Endothelial cell of hepatic sinusoid (primary cell): ENCODE measurements at regions not wholly inside any gene's neighbourhood (a gene's known extent, or its start where the extent isn't known, plus 50 kb on each side); places are given as distances from the start of the nearest gene placed in this dataset.
"Not testable (repeated sequence)": the region's sequence is repeated elsewhere in the genome, so short reads cannot be mapped to it uniquely, and the experiment has no call there.

Experiments used
- in situ Hi-C: cut with HindIII; loops from 2 replicates; pipeline ENCODE4 v1.10.0; 2017; ENCODE audit warnings: low sequenced_read_pairs

DNA sequence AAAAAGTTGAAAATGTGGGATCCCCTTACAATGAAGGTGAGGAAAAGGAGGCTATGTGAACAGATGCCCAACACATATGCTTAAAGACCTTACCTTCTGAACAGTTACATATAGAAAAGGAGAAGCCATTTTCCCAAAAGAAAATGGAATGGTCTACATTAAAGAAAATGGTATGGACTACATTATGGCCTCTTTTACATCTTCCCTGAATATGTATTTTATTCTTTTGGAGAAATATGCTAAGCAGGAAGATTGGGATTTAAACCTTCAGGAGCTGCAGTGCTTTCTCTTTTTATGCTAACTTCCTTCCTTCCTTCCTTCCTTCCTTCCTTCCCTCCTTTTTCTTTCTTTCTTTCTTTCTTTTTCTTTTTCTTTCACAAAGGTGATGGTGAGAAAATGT, 155.4 kb downstream of the SEC23IP start:
- in situ Hi-C loops, result no loop called here

DNA sequence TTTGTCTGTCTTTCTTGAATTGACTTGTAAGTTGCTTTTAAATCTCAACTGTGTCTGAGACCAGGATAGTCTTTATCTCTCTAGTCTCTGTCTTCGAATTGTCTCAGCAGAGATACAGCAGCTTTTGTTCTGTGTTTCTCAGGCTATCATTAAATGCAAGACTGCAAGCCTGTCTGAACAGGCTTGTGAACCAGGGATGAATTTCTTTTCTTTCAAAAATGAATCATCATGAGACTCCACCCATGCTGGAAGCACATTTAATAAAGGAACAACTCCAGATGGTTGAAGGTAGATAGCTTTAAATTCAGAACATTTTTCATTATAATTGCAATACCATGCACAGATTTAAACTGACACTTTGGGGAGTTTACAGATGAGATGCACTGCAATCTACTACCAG, 155.9 kb downstream of the SEC23IP start:
- in situ Hi-C loops, result no loop called here

DNA sequence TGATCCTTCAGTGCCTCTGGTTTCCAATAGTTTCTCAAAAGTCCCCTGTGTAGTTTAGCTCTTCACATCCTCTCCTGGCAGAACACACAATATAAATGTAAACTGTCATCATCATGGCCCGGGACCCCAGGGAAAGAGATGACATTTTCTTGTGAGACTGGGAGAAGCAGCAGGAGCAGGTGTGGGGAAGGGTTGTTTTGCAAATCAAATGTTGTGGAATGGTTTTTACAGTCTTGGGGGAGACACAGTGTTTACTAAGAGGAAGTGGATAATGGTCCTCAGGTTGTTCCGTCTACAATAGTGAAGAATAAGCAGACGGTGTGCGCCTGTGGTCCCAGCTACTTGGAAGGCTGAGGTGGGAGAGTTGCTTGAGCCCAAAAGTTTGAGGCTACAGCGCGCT, 159.1 kb downstream of the SEC23IP start:
- in situ Hi-C loops, result no loop called here

DNA sequence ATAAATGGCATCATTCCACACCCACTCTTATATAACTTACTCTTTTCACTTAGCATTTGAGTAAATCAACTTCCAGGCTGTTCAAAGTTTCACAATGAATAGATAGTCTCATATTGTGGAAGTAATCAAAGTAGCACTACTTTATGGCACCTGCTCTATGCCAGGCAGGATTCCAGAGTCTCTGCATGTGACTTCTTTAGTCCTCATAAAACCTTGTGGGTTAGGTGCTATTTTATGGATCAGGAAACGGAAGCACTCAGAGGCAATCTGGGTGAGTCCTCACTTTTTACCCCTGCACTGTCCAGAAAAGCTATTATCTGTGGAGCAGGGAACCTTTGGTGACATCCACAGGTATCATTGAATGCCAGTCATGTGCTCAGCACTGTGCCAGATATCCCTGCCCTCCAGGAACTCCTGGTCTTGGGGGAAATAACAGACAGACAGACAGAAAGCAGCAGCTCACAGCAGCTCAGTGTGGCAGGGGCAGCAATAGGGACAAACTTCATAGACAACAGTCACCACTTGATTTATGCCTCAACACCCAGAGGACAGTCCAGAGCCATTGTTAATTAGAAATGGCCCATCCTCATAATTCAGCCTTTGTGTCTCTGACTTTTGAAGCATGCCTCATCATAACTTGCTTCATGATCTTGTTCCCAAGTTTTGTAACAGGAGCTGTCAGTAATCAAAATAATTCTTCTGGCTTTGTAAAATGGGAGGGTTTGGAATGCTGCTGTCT, 160.6 kb downstream of the SEC23IP start:
- in situ Hi-C loops, result no loop called here

DNA sequence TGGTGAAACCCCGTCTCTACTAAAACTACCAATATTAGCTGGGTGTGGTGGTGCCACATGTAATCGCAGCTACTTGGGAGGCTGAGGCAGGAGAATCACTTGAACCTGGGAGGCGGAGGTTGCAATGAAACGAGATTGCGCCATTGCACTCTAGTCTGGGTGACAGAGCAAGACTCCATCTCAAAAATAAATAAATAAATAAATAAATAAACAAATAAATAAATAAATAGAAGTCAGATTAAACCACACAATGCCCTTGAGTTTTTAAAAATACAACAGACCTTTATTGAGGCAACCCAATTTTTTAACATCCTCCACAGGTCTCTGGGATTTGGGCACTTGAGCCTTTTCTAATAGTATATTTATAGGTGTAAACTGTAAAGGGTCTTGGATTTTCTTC, 167.3 kb downstream of the SEC23IP start:
- in situ Hi-C loops, result not testable (repeated sequence)

DNA sequence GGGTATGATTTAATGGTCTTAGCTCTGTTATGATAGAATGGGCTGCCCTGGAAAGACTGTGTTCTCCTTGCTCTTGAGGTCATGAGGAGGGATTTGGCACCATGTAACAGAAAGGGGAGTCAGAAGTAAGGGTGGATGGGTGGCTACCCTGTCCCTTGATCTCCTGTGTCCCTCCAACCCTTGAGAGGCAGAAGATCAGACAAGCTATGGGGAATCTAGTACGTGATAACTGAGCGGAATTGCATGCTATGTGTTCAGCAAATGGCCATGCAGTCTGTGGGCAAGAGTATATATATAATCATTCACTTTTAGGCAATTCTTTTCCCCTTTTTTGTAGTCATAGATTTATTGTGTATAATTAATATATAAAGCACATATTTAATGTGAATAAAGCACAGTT, 174.9 kb downstream of the SEC23IP start:
- in situ Hi-C loops, result no loop called here

DNA sequence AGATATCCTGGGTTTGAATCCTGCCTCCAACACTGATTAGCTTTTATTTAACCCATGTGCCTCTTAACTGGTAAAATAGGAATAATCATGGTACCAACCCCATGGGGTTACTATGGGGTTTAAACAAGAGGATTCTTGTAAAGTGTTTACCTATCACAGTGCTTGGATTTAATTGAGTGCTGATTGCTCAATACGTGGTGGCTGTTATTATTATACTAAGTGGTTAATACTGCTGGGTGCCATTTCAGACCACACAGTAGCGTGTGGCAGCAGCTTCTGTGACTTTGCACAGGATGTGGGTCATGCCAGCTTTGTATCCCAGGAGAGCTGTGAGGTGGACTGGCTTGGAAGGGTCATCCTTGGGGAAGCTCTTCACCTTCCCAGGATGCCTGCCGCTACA, 177.2 kb downstream of the SEC23IP start:
- in situ Hi-C loops, result no loop called here

DNA sequence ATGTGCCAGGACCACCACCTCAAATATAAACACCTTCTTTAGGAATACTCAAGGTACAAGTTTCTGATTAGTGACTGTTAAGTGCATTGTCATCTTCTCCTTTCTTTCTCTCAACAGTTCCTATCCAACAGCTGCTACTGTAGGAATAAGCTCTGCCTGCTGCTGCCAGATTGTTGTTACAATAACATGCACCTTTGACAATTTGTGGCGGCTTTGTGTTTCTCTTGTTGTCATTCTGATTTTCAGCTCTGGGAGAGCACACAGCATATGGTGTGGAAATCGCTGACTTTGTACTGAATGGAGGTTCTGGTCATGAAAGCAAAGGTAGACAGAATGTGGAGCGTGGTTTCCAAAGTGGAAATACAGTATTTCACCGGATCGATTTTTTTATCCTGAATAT, 182.8 kb downstream of the SEC23IP start:
- in situ Hi-C loops, result loop anchor here (25.0 kb wide), 1 partner anchor 112 kb away; no protein-coding TSS in a partner anchor

DNA sequence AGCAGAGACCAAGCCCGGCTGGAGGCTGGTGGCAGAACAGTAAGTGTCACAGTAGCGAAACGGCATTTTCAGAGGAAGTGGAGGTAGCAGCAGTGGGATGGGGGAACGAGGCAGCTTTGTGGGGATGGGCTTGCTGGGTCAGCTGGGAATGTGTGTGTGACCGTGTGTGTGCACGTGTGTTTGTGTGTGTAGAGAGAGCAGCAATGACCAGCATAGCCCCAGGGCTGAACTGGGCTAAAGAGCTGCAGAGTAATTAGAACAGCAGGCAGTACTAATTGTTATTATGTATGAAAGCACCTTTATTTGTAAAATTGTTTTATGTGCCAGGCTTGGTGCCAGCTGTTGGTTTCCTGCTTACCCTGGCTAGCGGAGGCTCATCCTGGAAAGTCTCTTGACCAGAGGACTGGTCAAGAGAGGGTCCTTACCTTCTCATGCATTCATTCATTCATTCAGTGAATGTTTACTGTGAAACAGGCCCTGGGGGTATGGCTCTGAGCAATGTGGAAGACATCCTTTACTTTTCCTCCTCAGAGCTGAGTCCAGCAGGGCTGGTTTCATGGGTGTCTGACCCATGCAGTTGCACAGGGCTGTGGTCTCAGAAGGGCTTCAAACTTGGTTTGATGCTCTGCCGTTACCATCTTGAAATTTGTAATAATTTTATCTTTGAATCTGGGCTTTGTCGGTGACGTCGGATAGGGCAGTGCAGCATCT, 184.6 kb downstream of the SEC23IP start:
- in situ Hi-C loops, result loop anchor here (25.0 kb wide), 1 partner anchor 110 kb away; no protein-coding TSS in a partner anchor

DNA sequence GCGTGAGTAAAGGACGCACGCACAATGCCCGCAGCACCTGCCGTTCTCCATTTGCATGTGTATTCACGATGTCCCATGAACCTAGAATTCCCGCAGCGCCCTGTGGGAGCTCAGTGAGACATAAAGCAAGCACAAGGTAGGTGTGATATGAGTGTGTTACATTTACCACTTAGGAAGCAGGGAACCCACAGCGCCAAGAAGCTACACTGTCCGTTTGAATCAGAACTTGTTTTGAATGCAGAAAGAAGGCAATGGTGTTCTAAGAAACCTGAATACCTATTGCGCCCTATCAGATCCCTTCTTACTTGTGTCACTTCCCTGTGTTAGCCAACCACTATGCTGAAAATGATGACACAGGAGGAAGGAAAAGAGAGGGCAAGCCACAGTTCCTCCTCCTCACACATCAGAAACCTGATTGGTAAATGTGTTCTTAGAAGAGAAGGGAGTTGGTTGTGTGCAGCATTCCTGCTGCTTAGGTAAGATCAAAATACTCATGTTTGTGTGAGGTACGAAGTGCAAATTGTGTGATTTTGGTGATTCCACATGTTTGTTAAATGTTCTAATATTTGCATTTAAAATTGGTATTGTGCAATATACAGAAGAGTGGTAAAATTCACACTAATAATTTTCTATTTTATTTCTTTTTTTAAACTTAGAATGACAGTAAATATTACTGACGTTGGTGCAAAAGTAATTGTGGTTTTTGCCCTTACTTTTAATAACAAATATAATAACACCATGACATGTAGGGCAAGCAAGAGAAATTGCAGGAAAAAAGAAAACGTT, 185.4 kb downstream of the SEC23IP start:
- in situ Hi-C loops, result loop anchor here (25.0 kb wide), 1 partner anchor 109 kb away; no protein-coding TSS in a partner anchor

DNA sequence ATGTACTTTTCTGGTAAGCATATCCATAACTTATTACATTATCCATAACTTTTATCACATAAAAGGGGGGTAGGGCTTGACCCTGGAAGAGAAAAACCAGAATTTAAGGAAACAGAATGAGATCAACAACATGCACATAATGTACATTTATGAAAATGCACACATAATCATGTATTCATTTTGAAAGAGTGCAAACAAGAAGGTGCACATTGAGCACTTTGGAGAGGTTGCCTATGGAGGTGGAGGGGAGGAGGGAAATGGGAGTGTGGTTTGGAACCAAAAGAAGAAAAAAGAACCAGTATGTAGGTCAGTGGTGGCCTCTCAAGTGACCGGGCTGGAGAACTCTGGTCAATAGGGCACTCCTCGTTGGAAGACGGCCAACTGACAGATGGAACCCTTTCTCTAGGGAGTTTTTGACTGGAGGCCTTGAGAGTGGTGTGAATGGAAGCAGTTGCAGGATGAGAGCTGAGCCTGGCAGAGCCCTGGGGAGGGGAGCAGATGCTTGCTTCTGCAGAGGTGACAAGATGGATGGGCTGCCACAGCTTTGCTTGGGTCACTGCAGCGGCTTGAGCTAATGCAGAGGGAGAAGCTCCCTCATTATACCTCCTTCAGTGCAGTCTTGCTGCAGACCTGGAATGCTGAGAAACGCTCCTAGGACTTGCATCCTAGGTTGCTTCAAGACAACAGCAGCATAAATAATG, 192.7 kb downstream of the SEC23IP start:
- in situ Hi-C loops, result loop anchor here (25.0 kb wide), 1 partner anchor 102 kb away; no protein-coding TSS in a partner anchor

DNA sequence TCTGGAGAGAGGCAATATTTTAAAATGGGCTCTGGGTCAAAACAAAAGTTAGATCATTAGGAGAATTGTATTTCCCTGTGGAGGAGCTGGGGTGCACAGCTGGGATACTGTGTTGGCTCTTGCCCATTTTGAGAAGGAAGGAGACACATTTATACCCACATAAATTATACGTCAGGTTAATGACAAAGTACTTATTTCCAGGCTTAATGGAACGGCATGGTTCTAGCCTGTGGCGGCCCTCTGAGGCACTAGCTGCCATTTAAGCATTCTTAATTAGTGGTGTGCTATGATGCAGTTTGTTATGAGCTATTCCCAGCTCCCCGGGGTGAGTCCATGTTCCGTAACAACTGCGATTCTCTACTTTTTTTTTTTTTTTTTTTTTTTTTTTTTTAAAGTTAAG, 193.5 kb downstream of the SEC23IP start:
- in situ Hi-C loops, result loop anchor here (25.0 kb wide), 1 partner anchor 101 kb away; no protein-coding TSS in a partner anchor

DNA sequence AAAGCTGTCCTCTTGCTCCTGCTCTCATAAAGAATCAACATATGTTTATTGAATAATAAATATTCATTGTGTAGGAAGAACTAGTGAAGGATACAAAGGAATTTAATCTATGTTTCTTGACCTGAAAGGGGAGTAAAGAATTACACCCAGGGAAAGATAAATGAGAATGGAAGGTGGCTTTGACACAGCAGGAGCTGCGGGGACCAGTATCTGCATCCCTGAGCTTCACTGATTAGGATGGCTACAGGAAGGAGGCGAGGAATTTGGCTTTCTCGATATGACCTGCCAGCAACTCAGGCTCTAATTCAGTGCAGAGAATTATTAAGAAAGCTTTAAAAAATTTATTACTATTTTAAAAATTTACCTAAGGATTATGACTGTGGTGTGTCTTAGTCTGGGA, 194.6 kb downstream of the SEC23IP start:
- in situ Hi-C loops, result loop anchor here (25.0 kb wide), 1 partner anchor 100 kb away; no protein-coding TSS in a partner anchor

DNA sequence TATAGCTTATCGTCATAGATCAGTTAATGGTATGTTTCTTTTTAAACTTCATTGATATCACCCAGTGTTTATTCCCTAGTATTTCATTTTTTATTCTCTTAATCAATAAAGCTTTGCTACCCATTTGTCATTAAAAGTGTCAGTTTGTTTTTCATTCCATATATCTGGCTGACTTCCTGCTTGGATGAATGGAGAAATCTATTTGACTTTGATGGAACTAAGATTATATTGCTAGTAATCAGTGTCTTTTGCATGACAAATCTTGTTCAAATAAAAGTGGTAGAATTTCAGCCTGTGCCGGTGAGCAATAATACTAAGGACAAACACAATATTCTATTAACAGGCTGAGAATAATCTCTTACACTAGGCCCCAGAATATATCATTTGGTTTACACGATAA, 203.3 kb downstream of the SEC23IP start:
- in situ Hi-C loops, result loop anchor here (25.0 kb wide), 1 partner anchor 91 kb away; no protein-coding TSS in a partner anchor

DNA sequence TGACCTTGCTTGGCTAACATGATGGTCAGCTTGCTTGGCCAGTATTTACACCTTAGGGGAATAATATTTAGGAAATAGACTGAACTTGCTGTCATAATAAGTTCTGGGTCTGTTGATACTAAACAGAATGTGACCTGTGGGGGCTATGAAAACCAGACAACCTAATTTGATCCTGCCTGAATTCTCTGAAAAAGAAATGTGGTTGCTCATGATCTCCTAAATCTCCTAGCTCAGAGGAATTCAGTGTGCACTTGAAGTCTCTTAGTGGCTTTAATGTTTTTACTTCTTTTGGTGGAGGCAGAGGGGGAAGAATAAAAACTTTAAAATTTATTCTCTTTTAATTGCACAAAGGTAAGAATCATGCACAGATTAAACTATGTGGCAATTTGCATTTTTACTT, 205.2 kb downstream of the SEC23IP start:
- in situ Hi-C loops, result loop anchor here (25.0 kb wide), 1 partner anchor 90 kb away; no protein-coding TSS in a partner anchor

DNA sequence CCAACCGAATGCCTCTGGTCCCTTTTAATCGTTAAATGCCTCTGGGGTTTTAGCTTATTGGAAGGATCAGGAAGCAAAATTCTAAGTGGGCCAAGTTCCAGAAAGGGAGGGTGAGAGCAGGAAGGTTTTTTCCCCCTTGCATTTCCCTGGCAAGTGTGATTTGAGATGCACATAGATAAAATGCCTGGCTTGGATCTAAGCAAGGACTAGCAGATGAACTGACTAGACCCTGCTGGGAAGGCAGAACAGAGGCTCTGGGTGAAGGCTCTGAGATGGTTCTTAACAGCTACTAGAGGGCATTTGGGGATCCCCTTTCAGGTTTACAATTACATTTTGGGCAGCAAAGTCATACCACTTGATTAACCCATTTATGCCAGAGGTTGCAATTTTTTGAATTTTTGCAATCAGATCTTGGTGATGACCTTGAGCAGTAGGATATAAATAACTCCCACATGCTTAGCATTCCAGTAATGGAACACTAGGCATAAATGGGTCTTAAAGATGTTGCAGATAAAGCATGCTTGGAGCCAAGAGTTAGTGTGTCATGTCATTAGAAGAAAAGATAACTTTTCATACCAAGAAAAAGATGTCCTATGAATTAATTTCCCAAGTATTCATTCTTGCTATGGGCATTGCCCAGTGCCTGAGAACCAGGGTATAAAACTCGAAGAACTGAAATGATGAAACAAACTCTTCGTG, 205.9 kb downstream of the SEC23IP start:
- in situ Hi-C loops, result loop anchor here (25.0 kb wide), 1 partner anchor 89 kb away; no protein-coding TSS in a partner anchor

DNA sequence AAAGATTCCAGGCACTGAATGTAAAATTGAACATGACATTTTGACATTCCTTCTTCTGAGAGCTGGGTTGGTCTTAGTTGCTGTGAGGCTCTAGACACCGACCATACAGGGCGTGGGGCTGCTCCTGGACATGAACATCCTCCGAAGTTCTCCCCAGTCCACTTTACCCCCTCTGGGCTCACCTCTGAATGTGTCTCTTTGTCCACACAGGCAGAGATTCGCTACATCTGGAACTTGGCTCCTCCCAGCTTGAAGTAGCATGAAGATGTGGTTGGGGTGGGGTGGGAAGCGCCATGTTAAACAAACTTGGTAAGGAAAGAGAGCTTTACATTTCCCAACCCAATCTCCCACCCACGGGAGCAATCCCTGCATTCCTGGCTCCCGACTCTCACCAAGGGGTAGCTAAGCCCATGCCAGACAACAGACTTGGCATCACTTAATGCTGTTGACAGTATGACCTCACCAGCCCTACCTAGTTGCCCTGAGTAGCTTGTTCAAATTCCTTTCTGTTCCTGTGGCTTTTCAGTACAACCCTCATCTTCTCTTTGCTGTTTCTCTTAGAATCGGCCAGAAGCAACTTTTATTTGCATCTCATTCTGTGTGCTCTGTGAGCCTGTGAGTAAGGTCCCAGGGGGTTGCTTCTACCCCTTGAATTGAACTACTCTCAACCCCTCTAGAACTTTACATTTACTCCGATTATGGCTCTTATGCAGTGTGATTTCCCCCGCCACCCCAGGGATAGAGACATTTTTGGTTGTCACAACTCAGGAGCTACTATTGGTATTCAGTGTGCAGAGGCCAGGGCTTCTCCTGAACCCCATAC, 211.4 kb downstream of the SEC23IP start:
- in situ Hi-C loops, result no loop called here

DNA sequence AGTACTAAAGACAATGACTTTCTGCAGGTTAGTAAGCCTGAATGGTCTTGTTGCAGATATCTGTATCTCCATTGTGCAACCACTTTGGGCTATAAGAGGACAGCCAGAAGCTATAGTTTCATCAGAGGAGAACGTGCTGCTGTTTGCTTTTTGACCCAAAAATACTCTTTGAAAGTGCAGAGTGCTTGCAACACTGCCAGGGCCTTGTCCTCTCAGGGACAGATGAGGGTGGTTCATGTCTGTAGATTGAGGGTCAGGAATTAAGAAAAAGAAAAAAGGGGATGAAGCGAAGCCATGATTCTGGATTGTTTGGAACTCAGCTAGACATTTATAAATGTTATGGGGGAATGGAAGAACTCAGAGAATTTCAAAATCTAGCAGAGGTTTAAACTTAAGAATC, 212.5 kb downstream of the SEC23IP start:
- in situ Hi-C loops, result no loop called here

DNA sequence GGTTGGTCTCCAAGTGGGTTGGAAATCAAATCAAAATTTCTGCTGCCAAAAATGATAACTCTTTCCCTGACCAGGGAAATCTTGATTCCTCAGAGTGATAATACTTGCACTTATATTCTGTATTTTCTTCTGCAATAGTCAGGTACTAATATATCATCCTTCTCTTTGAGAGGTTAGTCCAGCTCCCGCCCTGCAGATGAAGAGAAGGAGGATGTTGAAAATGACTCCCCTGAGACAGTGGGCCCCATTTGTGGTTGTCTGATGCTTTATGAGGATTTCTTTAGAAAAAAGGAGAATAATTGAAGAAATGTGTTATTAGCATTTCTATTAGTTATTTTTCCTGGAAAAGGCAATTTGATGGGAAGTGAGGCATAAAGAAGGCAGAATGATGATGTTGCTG, 213.0 kb downstream of the SEC23IP start:
- in situ Hi-C loops, result no loop called here
